ENCODE measurements at regions not wholly inside any gene's neighbourhood (a gene's known extent, or its start where the extent isn't known, plus 50 kb on each side); places are given as distances from the start of the nearest gene placed in this dataset.

GRCh38 chr7:18145160-18145559 lies 117.5 kb upstream of the PRPS1L1 start:
- TF ChIP-seq NFYB (CRISPR knock-in tag; conservative IDR thresholded peaks at IDR 0.05; ENCODE audit: low read depth) (no peak), ZNF219 (CRISPR knock-in tag; IDR thresholded peaks at IDR 0.05; ENCODE audit: borderline replicate concordance) (no peak), NFE2L1 (CRISPR knock-in tag; IDR thresholded peaks at IDR 0.05) (no peak), CTCF (IDR thresholded peaks at IDR 0.05) (no peak), CREB1 (CRISPR knock-in tag; IDR thresholded peaks at IDR 0.05) (no peak), MAX (CRISPR knock-in tag; IDR thresholded peaks at IDR 0.05) (no peak)
